ENCODE measurements at regions not wholly inside any gene's neighbourhood (a gene's known extent, or its start where the extent isn't known, plus 50 kb on each side); places are given as distances from the start of the nearest gene placed in this dataset.
"Not testable (repeated sequence)": the region's sequence is repeated elsewhere in the genome, so short reads cannot be mapped to it uniquely, and the experiment has no call there.

DNA sequence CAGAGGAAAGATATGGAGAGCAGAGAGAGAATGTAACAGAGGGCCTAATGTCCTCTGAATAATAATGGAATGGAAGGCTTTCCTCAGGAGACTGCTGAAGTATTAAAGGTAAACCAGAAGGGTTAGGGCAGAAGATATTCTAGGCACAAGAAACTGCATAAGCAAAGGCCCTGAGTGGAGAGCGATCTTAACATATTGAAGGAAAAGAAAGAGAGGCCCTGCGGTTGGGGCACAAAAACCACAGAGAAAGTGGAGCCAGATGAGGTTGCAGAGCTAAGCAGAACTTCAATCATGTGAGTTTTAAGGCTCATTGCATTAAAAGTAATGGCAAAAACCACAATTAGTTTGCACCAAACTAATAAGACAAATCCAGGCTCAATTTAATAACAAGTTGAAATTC is 115.8 kb upstream of the VSTM2A start:
- POLR2A ChIA-PET (ENCODE audit: unreplicated experiment) = no interaction called here
- H4K20me1 ChIP-seq (ENCODE audit: low read length) = no peaks in the 10 kb centered on the region
- H3K27ac ChIP-seq (ENCODE audit: low read length) = no peak overlapping the region
- H3K36me3 ChIP-seq (ENCODE audit: low read depth, low read length) = no peaks in the 10 kb centered on the region
- no peak overlapping the region for H3K4me3 ChIP-seq (ENCODE audit: low read length)
- intact Hi-C loops (cut with micrococcal nuclease) = no loop called here
- H3K9me3 ChIP-seq (ENCODE audit: low read length) = no peaks in the 10 kb centered on the region
- TF ChIP-seq EZH2 (IDR thresholded peaks at IDR 0.05; ENCODE audit: low read length, unreplicated experiment) = no peak
- TF ChIP-seq, protein P1, sequence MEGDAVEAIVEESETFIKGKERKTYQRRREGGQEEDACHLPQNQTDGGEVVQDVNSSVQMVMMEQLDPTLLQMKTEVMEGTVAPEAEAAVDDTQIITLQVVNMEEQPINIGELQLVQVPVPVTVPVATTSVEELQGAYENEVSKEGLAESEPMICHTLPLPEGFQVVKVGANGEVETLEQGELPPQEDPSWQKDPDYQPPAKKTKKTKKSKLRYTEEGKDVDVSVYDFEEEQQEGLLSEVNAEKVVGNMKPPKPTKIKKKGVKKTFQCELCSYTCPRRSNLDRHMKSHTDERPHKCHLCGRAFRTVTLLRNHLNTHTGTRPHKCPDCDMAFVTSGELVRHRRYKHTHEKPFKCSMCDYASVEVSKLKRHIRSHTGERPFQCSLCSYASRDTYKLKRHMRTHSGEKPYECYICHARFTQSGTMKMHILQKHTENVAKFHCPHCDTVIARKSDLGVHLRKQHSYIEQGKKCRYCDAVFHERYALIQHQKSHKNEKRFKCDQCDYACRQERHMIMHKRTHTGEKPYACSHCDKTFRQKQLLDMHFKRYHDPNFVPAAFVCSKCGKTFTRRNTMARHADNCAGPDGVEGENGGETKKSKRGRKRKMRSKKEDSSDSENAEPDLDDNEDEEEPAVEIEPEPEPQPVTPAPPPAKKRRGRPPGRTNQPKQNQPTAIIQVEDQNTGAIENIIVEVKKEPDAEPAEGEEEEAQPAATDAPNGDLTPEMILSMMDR (conservative IDR thresholded peaks at IDR 0.05; ENCODE audit: low read depth, low read length) = no peak
- H3K4me1 ChIP-seq (ENCODE audit: insufficient read depth, low read length) = no peaks in the 10 kb centered on the region
- BruUV-seq (replicated peaks) = no TSS peak
- H3K4me2 ChIP-seq (ENCODE audit: low read length) = no peak overlapping the region
- no peak for ATAC-seq
- peaks cover 7% of the 10 kb centered on the region; the same call in 1 of the 2 replicates for H3K27me3 ChIP-seq (ENCODE audit: low read length)
- H3K79me2 ChIP-seq (ENCODE audit: low read length) = no peaks in the 10 kb centered on the region
- H2AFZ ChIP-seq (ENCODE audit: low read length) = no peak overlapping the region
- no peaks in the 10 kb centered on the region for H3F3A ChIP-seq (ENCODE audit: low read length, unreplicated experiment)
- DNase-seq = no peak
- no peaks in the 10 kb centered on the region for H3K9me2 ChIP-seq (replicated peaks; ENCODE audit: low read length)
- H3K9ac ChIP-seq (ENCODE audit: low read length) = no peak overlapping the region
- CTCF ChIA-PET = no interaction called here

DNA sequence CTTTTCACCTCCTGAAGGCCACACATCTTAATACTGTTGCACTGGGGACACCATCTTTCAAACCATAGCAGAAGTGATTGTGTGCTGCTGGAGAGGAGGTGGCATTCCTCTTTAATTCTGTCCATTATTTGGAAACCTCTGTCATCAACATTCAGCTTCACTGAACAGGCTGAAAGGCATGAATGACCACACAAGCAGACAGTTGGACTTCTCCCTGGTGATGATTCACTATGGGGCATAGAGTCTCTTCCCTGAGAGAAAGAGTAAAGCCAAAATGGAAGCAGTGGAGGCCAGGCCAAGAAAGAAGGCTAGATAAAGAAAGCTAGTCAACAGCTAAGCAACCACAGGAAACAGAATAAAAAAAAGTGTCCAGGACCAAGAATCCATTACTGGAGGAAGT is 113.1 kb upstream of the VSTM2A start:
- intact Hi-C loops (cut with micrococcal nuclease) = no loop called here
- Histone ChIP-seq H3K27ac (ENCODE audit: low read length) (no peak overlapping the region), H3K9me2 (replicated peaks; ENCODE audit: low read length) (no peaks in the 10 kb centered on the region), H3K9me3 (ENCODE audit: low read length) (no peaks in the 10 kb centered on the region), H3F3A (ENCODE audit: low read length, unreplicated experiment) (no peaks in the 10 kb centered on the region), H3K4me2 (ENCODE audit: low read length) (no peak overlapping the region), H3K4me3 (ENCODE audit: low read length) (no peak overlapping the region), H3K36me3 (ENCODE audit: low read depth, low read length) (no peaks in the 10 kb centered on the region), H3K27me3 (ENCODE audit: low read length) (no peaks in the 10 kb centered on the region), H3K9ac (ENCODE audit: low read length) (no peak overlapping the region), H3K4me1 (ENCODE audit: insufficient read depth, low read length) (no peaks in the 10 kb centered on the region), H4K20me1 (ENCODE audit: low read length) (no peaks in the 10 kb centered on the region), H2AFZ (ENCODE audit: low read length) (no peak overlapping the region), H3K79me2 (ENCODE audit: low read length) (no peaks in the 10 kb centered on the region)
- no peak for ATAC-seq
- CTCF ChIA-PET = no interaction called here
- no peak for DNase-seq
- POLR2A ChIA-PET (ENCODE audit: unreplicated experiment) = no interaction called here
- BruUV-seq (replicated peaks) = no TSS peak
- TF ChIP-seq EZH2phosphoT487 (IDR thresholded peaks at IDR 0.05; ENCODE audit: borderline replicate concordance, low read length) (no peak), EZH2 (IDR thresholded peaks at IDR 0.05; ENCODE audit: low read length, unreplicated experiment) (no peak)
- TF ChIP-seq, protein P1 (conservative IDR thresholded peaks at IDR 0.05; ENCODE audit: low read depth, low read length) = no peak

DNA sequence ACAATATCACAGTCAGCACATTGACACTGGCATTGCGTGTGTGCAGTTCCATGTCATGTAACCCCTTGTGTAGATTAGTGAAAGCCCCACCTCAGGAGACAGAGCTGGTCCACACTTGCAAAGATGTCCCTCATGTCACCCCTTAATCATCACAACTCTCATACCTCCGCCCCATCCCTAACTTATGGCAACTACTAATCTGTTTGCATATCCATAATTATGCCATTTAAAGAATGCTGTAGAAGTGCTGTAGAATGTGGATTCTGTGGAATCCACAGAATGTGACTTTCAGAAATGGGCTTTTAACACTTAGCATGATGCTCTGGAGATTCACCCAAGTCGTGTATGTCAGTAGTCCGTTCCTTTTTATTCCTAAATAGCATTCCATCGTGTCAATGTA is 102.8 kb upstream of the VSTM2A start:
- H3K9me2 ChIP-seq (replicated peaks; ENCODE audit: low read length) = no peaks in the 10 kb centered on the region

DNA sequence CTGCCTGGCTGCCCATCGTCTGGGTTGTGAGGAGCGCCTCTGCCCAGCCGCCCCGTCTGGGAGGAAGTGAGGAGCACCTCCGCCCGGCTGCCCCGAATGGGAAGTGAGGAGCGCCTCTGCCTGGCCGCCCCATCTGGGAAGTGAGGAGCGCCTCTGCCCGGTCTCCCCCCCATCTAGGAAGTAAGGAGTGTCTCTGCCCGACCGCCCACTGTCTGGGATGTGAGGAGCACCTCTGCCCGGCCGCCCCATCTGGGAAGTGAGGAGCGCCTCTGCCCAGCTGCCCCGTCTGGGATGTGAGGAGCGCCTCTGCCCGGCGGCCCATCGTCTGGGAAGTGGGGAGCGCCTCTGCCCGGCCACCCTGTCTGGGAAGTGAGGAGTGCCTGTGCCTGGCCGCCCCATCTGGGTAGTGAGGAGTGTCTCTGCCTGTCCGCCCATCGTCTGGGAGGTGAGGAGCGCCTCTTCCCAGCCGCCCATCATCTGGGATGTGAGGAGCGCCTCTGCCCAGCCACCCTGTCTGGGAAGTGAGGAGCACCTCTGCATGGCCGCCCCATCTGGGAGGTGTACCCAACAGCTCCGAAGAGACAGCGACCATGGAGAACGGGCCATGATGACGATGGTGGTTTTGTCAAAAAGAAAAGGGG is 98.0 kb upstream of the VSTM2A start:
- H3K9me2 ChIP-seq (replicated peaks; ENCODE audit: low read length); H3K36me3 ChIP-seq (ENCODE audit: low read depth, low read length); H3K4me3 ChIP-seq (ENCODE audit: low read length); CTCF ChIA-PET; H3K9ac ChIP-seq (ENCODE audit: low read length); H3K27me3 ChIP-seq (ENCODE audit: low read length); H3K79me2 ChIP-seq (ENCODE audit: low read length); H3K4me1 ChIP-seq (ENCODE audit: insufficient read depth, low read length); H3F3A ChIP-seq (ENCODE audit: low read length, unreplicated experiment); H3K9me3 ChIP-seq (ENCODE audit: low read length); H2AFZ ChIP-seq (ENCODE audit: low read length); POLR2A ChIA-PET (ENCODE audit: unreplicated experiment); H4K20me1 ChIP-seq (ENCODE audit: low read length); H3K27ac ChIP-seq (ENCODE audit: low read length); ATAC-seq; BruUV-seq (replicated peaks); H3K4me2 ChIP-seq (ENCODE audit: low read length); DNase-seq; intact Hi-C loops (cut with micrococcal nuclease): not testable (repeated sequence)

More for the DNA sequence above, 102.8 kb upstream of the VSTM2A start:
- intact Hi-C loops (cut with micrococcal nuclease) = no loop called here
- H3K79me2 ChIP-seq (ENCODE audit: low read length) = no peaks in the 10 kb centered on the region
- TF ChIP-seq, protein P1 (conservative IDR thresholded peaks at IDR 0.05; ENCODE audit: low read depth, low read length) = no peak
- TF ChIP-seq EZH2phosphoT487 (IDR thresholded peaks at IDR 0.05; ENCODE audit: borderline replicate concordance, low read length) (no peak), EZH2 (IDR thresholded peaks at IDR 0.05; ENCODE audit: low read length, unreplicated experiment) (no peak)
- BruUV-seq (replicated peaks) = no TSS peak
- DNase-seq (no peak), ATAC-seq (no peak)
- H3K27me3 ChIP-seq (ENCODE audit: low read length) = no peaks in the 10 kb centered on the region
- H3K27ac ChIP-seq (ENCODE audit: low read length) = no peak overlapping the region
- no peak overlapping the region for H3K4me3 ChIP-seq (ENCODE audit: low read length)
- no peak overlapping the region for H3K9ac ChIP-seq (ENCODE audit: low read length)
- no peaks in the 10 kb centered on the region for H4K20me1 ChIP-seq (ENCODE audit: low read length)
- no peak overlapping the region for H3K4me2 ChIP-seq (ENCODE audit: low read length)
- H3K4me1 ChIP-seq (ENCODE audit: insufficient read depth, low read length) = no peaks in the 10 kb centered on the region
- no peaks in the 10 kb centered on the region for H3K36me3 ChIP-seq (ENCODE audit: low read depth, low read length)
- H2AFZ ChIP-seq (ENCODE audit: low read length) = no peak overlapping the region
- ChIA-PET CTCF (no interaction called here), POLR2A (ENCODE audit: unreplicated experiment) (no interaction called here)
- no peaks in the 10 kb centered on the region for H3F3A ChIP-seq (ENCODE audit: low read length, unreplicated experiment)
- no peaks in the 10 kb centered on the region for H3K9me3 ChIP-seq (ENCODE audit: low read length)
